OCI-LY1 (cell line): ENCODE measurements at regions not wholly inside any gene's neighbourhood (a gene's known extent, or its start where the extent isn't known, plus 50 kb on each side); places are given as distances from the start of the nearest gene placed in this dataset.

Source experiments
- H2AFZ ChIP-seq: fragments of 200-600 bp; sonication (generic), shearing (Covaris generic); 2 replicates; pipeline ENCODE4 v1.6.0; 2014; ENCODE audit warnings: antibody characterized with exemption, mild to moderate bottlenecking, low read length
- H3F3A ChIP-seq: fragments of 200-600 bp; sonication (generic), shearing (Covaris generic); 2 replicates; pipeline ENCODE4 v1.6.0; 2014; ENCODE audit warnings: mild to moderate bottlenecking, antibody characterized with exemption, low read length, moderate library complexity; ENCODE audit not compliant: insufficient read depth
- H3K27ac ChIP-seq: fragments of 200-600 bp; sonication (generic); 2 replicates; pipeline ENCODE4 v1.5.1; 2014; ENCODE audit warnings: low read length, mixed run types, mild to moderate bottlenecking, low read depth; ENCODE audit not compliant: poor library complexity, severe bottlenecking
- H3K27me3 ChIP-seq: fragments of 200-600 bp; sonication (generic); 2 replicates; pipeline ENCODE4 v1.6.0; 2014; ENCODE audit warnings: antibody characterized with exemption, mild to moderate bottlenecking, low read length, moderate library complexity; ENCODE audit not compliant: insufficient read depth
- H3K36me3 ChIP-seq: fragments of 200-600 bp; sonication (generic); 2 replicates; pipeline ENCODE4 v1.6.1; 2014; ENCODE audit warnings: mild to moderate bottlenecking, antibody characterized with exemption, low read length, moderate library complexity, mixed read lengths; ENCODE audit not compliant: insufficient read depth
- H3K4me1 ChIP-seq: fragments of 200-600 bp; sonication (generic); 2 replicates; pipeline ENCODE4 v1.5.1; 2014; ENCODE audit warnings: mild to moderate bottlenecking, low read length, moderate library complexity; ENCODE audit not compliant: insufficient read depth, severe bottlenecking
- H3K4me2 ChIP-seq: fragments of 200-600 bp; sonication (generic), shearing (Covaris generic); 2 replicates; pipeline ENCODE4 v1.6.1; 2014; ENCODE audit warnings: low read length
- H3K4me3 ChIP-seq: fragments of 200-600 bp; sonication (generic); 2 replicates; pipeline ENCODE4 v1.5.1; 2014; ENCODE audit warnings: low read length, low read depth, mild to moderate bottlenecking, mixed read lengths; ENCODE audit not compliant: poor library complexity, severe bottlenecking
- H3K79me2 ChIP-seq: fragments of 200-600 bp; shearing (Covaris generic); 2 replicates; pipeline ENCODE4 v1.6.1; 2016; ENCODE audit warnings: mixed run types, low read length, mixed read lengths; ENCODE audit not compliant: insufficient read depth
- H3K9ac ChIP-seq: fragments of 200-600 bp; sonication (generic), shearing (Covaris generic); 2 replicates; pipeline ENCODE4 v1.6.1; 2014; ENCODE audit warnings: mild to moderate bottlenecking, low read length, mixed read lengths
- H3K9me2 ChIP-seq: fragments of 200-600 bp; sonication (generic), shearing (Covaris generic); 2 replicates; pipeline ENCODE4 v1.6.1; 2014; ENCODE audit warnings: low read depth, mild to moderate bottlenecking, low read length, mixed read lengths
- H3K9me3 ChIP-seq: fragments of 200-600 bp; shearing (Covaris generic); 2 replicates; pipeline ENCODE4 v1.6.1; 2014; ENCODE audit warnings: low read length, mixed read lengths
- H4K20me1 ChIP-seq: fragments of 200-600 bp; sonication (generic), shearing (Covaris generic); 2 replicates; pipeline ENCODE4 v1.6.0; 2016; ENCODE audit warnings: mild to moderate bottlenecking, low read length; ENCODE audit not compliant: insufficient read depth
- EZH2 ChIP-seq: fragments of 200-600 bp; sonication (generic), shearing (Covaris generic); IDR thresholded peaks from 2 replicates; pipeline ENCODE4 v1.8.0; 2017; ENCODE audit warnings: borderline replicate concordance, mixed run types, mild to moderate bottlenecking, antibody characterized with exemption, low read length, moderate library complexity, mixed read lengths
- TF ChIP-seq, protein P1 (sequence below): fragments of 200-600 bp; sonication (generic), shearing (Covaris generic); IDR thresholded peaks from 2 replicates; pipeline ENCODE4 v1.5.1; 2017; ENCODE audit warnings: mild to moderate bottlenecking, antibody characterized with exemption, low read length, moderate library complexity, mixed read lengths

DNA sequence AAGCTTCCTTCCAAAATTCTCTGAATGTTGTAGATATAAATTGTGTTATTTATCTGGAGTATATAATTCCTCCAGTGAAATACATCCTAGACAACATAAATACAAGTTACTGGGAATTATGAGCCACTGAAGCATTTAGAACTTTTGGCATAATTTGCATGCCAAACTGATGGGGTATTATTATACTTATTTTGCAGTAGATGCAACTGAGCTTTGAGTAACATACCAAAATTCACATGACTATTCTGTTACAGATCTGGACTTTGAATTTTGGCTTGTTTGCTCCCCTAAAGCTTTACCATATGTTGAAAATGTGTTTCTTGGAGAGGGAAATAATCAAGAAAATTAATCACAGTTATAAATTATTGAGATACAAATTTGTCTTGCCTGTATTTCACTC, 372.5 kb downstream of the CDH11 start:
- no peaks in the 10 kb centered on the region for H4K20me1 ChIP-seq
- no peak overlapping the region for H3K4me3 ChIP-seq
- no peak overlapping the region for H3K9ac ChIP-seq
- no peaks in the 10 kb centered on the region for H3K9me3 ChIP-seq
- H3K4me2 ChIP-seq, result no peak overlapping the region
- H3K4me1 ChIP-seq, result no peaks in the 10 kb centered on the region
- H3K79me2 ChIP-seq, result no peaks in the 10 kb centered on the region
- H2AFZ ChIP-seq, result no peak overlapping the region
- H3F3A ChIP-seq, result no peaks in the 10 kb centered on the region
- H3K27ac ChIP-seq, result no peak overlapping the region
- no peaks in the 10 kb centered on the region for H3K36me3 ChIP-seq
- H3K9me2 ChIP-seq, result no peaks in the 10 kb centered on the region
- TF ChIP-seq EZH2, result no peak
- TF ChIP-seq, protein P1, sequence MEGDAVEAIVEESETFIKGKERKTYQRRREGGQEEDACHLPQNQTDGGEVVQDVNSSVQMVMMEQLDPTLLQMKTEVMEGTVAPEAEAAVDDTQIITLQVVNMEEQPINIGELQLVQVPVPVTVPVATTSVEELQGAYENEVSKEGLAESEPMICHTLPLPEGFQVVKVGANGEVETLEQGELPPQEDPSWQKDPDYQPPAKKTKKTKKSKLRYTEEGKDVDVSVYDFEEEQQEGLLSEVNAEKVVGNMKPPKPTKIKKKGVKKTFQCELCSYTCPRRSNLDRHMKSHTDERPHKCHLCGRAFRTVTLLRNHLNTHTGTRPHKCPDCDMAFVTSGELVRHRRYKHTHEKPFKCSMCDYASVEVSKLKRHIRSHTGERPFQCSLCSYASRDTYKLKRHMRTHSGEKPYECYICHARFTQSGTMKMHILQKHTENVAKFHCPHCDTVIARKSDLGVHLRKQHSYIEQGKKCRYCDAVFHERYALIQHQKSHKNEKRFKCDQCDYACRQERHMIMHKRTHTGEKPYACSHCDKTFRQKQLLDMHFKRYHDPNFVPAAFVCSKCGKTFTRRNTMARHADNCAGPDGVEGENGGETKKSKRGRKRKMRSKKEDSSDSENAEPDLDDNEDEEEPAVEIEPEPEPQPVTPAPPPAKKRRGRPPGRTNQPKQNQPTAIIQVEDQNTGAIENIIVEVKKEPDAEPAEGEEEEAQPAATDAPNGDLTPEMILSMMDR, result no peak
- no peaks in the 10 kb centered on the region for H3K27me3 ChIP-seq

DNA sequence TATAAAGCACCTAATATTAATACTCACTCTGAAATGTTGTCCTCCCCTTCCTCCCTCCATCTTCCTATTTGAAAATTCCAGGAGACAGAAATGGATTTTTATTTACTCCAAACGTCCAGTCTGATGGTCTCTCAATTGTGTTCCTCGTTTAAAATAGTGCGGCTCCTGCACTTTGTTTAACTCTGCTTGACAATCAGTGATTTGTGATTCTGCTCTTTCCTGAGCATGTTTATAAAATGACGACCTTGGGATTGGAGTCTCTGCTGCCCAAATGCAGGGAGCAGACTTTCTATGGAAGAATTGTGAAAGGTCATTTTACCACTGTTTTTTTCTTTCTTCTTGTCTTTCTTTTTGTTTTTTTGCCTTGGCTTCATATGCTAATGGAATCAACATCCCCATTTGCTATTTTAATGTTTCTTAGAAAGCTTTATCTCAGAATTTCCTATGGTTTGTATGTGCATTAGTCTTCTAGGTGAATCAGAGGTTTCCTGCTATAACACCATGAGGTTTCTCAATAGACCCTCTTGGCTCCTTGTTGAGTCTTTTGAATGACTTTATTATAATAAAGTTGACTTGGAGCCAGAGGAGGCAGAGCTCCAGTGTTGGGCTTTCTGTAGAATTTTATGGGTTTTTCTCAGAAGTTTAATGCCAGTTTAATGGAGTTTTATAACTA, 376.5 kb downstream of the CDH11 start:
- Histone ChIP-seq H4K20me1 (no peaks in the 10 kb centered on the region), H3K9ac (no peak overlapping the region), H3K79me2 (no peaks in the 10 kb centered on the region), H3F3A (no peaks in the 10 kb centered on the region), H3K36me3 (no peaks in the 10 kb centered on the region), H3K27me3 (no peaks in the 10 kb centered on the region), H3K9me2 (no peaks in the 10 kb centered on the region), H3K9me3 (no peaks in the 10 kb centered on the region), H3K4me1 (no peaks in the 10 kb centered on the region), H2AFZ (no peak overlapping the region), H3K4me3 (no peak overlapping the region), H3K27ac (no peak overlapping the region), H3K4me2 (no peak overlapping the region)
- TF ChIP-seq, protein P1, result no peak
- no peak for TF ChIP-seq EZH2

DNA sequence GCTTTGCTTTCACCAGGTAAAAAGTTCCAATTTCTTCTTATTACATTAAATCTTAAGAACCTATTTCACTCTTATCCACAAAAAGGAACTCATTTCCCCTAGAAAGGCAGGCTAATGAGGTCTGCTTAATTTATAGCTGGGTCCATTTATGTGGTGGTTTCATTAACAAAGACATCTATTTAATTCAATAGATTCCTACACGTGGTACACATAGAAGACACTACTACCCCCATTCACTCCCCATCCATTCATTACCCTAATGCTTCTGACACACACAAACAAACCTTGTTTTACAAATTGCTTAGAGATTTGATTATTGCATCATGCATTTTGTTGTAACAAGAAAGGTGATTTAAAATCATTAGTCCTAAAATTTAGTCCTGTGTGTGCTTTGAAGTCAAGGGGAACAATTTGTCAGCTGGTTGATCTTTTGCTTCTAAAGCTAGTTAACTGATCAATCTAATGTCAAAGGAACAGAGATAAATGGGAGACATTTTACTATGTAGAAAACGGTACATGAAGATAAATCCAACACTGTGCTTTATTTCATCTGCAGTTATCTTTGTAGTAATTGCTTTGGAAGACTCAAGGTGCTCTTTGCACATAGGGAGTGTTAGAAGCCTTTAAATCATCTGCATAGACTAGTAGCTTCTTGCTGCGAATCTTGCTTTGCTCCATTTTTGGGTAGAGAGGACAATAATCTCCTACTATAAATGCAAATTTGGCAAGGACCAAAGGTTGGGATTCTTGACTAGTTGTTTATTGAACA, 379.2 kb downstream of the CDH11 start:
- Histone ChIP-seq H3K9me3 (no peaks in the 10 kb centered on the region), H3K27ac (no peak overlapping the region), H3K9me2 (no peaks in the 10 kb centered on the region), H3K4me3 (no peak overlapping the region), H3K79me2 (no peaks in the 10 kb centered on the region), H4K20me1 (no peaks in the 10 kb centered on the region), H2AFZ (no peak overlapping the region), H3K27me3 (no peaks in the 10 kb centered on the region), H3K4me2 (no peak overlapping the region), H3F3A (no peaks in the 10 kb centered on the region), H3K9ac (no peak overlapping the region), H3K4me1 (no peaks in the 10 kb centered on the region), H3K36me3 (no peaks in the 10 kb centered on the region)
- no peak for TF ChIP-seq EZH2
- TF ChIP-seq, protein P1, result no peak
